K562 (cell line): ENCODE measurements at regions not wholly inside any gene's neighbourhood (a gene's known extent, or its start where the extent isn't known, plus 50 kb on each side); places are given as distances from the start of the nearest gene placed in this dataset.

Source experiments
- ASH1L ChIP-seq: fragments of 450-650 bp; IDR thresholded peaks from 2 replicates; pipeline ENCODE4 v1.6.1; 2018; ENCODE audit warnings: borderline replicate concordance, mild to moderate bottlenecking, low read depth; ENCODE audit not compliant: partially characterized antibody
- BDP1 ChIP-seq: IDR thresholded peaks from 3 replicates; pipeline ENCODE4 v1.6.1; 2011; ENCODE audit not compliant: insufficient read length, insufficient read depth
- DDX20 ChIP-seq: fragments of 450-650 bp; IDR thresholded peaks from 2 replicates; pipeline ENCODE4 v1.6.1; 2016; ENCODE audit warnings: missing genetic modification characterization, low read depth, mild to moderate bottlenecking, missing compliant biosample characterization, moderate library complexity
- HLTF ChIP-seq: fragments of 450-650 bp; IDR thresholded peaks from 2 replicates; pipeline ENCODE4 v1.6.1; 2016
- LARP7 ChIP-seq: fragments of 450-650 bp; IDR thresholded peaks from 2 replicates; pipeline ENCODE4 v1.6.1; 2016
- MTA1 ChIP-seq: fragments of 450-650 bp; IDR thresholded peaks from 2 replicates; pipeline ENCODE4 v1.6.1; 2017; ENCODE audit warnings: borderline replicate concordance
- RAD21 ChIP-seq, 2 experiments: fragments of 250-450 bp in 1 of 2; fragments of 450-650 bp in 1 of 2; sonication (Bioruptor Pico) in 1 of 2; formaldehyde crosslinking in 1 of 2; IDR thresholded peaks in 1 of 2; conservative IDR thresholded peaks in 1 of 2; 2 replicates each; pipeline versions ENCODE4 v1.4.0 to v1.8.0; 2020 to 2022; ENCODE audit warnings: mild to moderate bottlenecking in 2 of 2, moderate library complexity in 1 of 2
- RB1 ChIP-seq: fragments of 450-650 bp; IDR thresholded peaks from 2 replicates; pipeline ENCODE4 v1.6.1; 2017; ENCODE audit warnings: low read depth, mild to moderate bottlenecking
- RBM17 ChIP-seq: fragments of 200-400 bp; formaldehyde crosslinking; IDR thresholded peaks from 2 replicates; pipeline ENCODE4 v1.6.1; 2017; ENCODE audit warnings: low read depth, mild to moderate bottlenecking, low read length, borderline replicate concordance
- RBM25 ChIP-seq: fragments of 200-400 bp; formaldehyde crosslinking; IDR thresholded peaks from 2 replicates; pipeline ENCODE4 v1.6.1; 2018; ENCODE audit warnings: low read length, low read depth, moderate library complexity; ENCODE audit not compliant: severe bottlenecking
- SMARCA4 ChIP-seq: fragments of 450-650 bp; IDR thresholded peaks from 2 replicates; pipeline ENCODE4 v1.6.1; 2016
- ZNF175 ChIP-seq: fragments of 200-800 bp; sonication (Bioruptor generic); IDR thresholded peaks from 2 replicates; pipeline ENCODE4 v1.6.1; 2016; ENCODE audit warnings: low read depth, mild to moderate bottlenecking, missing genetic modification characterization, missing compliant biosample characterization
- ZNF274 ChIP-seq: IDR thresholded peaks from 2 replicates; pipeline ENCODE4 v1.6.1; 2011; ENCODE audit warnings: low read depth, mild to moderate bottlenecking, low read length, moderate library complexity, borderline replicate concordance
- ZNF384 ChIP-seq: IDR thresholded peaks from 2 replicates; pipeline ENCODE4 v1.6.1; 2012; ENCODE audit warnings: low read depth, low read length, improper control_type of control experiment
- ZNF696 ChIP-seq: fragments of 250-450 bp; sonication (Bioruptor Pico); conservative IDR thresholded peaks from 2 replicates; pipeline ENCODE4 v1.4.0; 2020; ENCODE audit warnings: mild to moderate bottlenecking, moderate library complexity
- TF ChIP-seq, protein P1 (sequence below), 2 experiments: fragments of 450-650 bp; IDR thresholded peaks; 2 replicates each; pipeline ENCODE4 v1.6.1; 2016
- TF ChIP-seq, protein P2 (sequence below), 3 experiments: IDR thresholded peaks in 2 of 3; conservative IDR thresholded peaks in 1 of 3; 2 replicates each; pipeline ENCODE4 v1.5.1; 2011 to 2012; ENCODE audit warnings: low read length in 3 of 3, mild to moderate bottlenecking in 3 of 3, control low read depth in 2 of 3, improper control_type of control experiment in 1 of 3, inconsistent platforms in 1 of 3, low read depth in 1 of 3, mixed read lengths in 1 of 3, moderate library complexity in 1 of 3; ENCODE audit not compliant: insufficient read depth in 2 of 3
- TF ChIP-seq, protein P3 (sequence below): fragments of 450-650 bp; IDR thresholded peaks from 2 replicates; pipeline ENCODE4 v1.6.1; 2016; ENCODE audit warnings: low read depth

DNA sequence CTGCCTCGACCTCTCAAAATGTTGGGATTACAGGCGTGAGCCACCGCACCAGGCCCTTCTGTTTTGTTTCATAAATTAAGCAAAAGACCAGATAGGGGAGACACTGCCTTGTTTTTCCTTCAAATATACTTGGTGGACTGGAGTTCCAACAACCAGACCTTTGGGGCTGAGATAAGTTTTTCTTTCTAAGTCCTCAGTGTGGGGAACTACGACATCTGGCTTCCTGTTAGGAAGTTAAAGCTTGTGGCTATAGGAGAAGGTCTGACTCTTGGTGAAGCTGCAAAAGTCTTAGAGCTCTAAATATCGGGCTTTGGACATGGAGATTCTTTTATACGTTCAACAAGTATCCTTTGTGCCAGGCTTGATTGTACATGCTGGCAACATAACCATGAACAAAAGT is 64.1 kb upstream of the EED start (continued):
- TF ChIP-seq, protein P1, sequence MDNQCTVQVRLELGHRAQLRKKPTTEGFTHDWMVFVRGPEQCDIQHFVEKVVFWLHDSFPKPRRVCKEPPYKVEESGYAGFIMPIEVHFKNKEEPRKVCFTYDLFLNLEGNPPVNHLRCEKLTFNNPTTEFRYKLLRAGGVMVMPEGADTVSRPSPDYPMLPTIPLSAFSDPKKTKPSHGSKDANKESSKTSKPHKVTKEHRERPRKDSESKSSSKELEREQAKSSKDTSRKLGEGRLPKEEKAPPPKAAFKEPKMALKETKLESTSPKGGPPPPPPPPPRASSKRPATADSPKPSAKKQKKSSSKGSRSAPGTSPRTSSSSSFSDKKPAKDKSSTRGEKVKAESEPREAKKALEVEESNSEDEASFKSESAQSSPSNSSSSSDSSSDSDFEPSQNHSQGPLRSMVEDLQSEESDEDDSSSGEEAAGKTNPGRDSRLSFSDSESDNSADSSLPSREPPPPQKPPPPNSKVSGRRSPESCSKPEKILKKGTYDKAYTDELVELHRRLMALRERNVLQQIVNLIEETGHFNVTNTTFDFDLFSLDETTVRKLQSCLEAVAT (IDR thresholded peaks at IDR 0.05) = no peak
- TF ChIP-seq ASH1L = no peak
- TF ChIP-seq SMARCA4 = 0 out of 2 replicates have a peak, but pooled peaks have one; percentile 10
- TF ChIP-seq RAD21 (CRISPR knock-in tag; conservative IDR thresholded peaks at IDR 0.05 in 1 of 2, IDR thresholded peaks at IDR 0.05 in 1 of 2) = peak; percentile 44 to 52
- no peak for TF ChIP-seq LARP7
- TF ChIP-seq BDP1 = no peak
- no peak for TF ChIP-seq ZNF696
- no peak for TF ChIP-seq RBM17
- no peak for TF ChIP-seq HLTF
- no peak for TF ChIP-seq RBM25
- TF ChIP-seq ZNF384 = no peak
- peak; percentile 15; the same call in 1 of the 2 replicates for TF ChIP-seq DDX20
- TF ChIP-seq, protein P2, sequence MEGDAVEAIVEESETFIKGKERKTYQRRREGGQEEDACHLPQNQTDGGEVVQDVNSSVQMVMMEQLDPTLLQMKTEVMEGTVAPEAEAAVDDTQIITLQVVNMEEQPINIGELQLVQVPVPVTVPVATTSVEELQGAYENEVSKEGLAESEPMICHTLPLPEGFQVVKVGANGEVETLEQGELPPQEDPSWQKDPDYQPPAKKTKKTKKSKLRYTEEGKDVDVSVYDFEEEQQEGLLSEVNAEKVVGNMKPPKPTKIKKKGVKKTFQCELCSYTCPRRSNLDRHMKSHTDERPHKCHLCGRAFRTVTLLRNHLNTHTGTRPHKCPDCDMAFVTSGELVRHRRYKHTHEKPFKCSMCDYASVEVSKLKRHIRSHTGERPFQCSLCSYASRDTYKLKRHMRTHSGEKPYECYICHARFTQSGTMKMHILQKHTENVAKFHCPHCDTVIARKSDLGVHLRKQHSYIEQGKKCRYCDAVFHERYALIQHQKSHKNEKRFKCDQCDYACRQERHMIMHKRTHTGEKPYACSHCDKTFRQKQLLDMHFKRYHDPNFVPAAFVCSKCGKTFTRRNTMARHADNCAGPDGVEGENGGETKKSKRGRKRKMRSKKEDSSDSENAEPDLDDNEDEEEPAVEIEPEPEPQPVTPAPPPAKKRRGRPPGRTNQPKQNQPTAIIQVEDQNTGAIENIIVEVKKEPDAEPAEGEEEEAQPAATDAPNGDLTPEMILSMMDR (IDR thresholded peaks at IDR 0.05 in 2 of 3, conservative IDR thresholded peaks at IDR 0.05 in 1 of 3; ENCODE audit: insufficient read depth in 2 of 3, low read depth in 1 of 3, low read length in 3 of 3) = no peak; a peak in 1 of 6 replicates
- TF ChIP-seq, protein P3, sequence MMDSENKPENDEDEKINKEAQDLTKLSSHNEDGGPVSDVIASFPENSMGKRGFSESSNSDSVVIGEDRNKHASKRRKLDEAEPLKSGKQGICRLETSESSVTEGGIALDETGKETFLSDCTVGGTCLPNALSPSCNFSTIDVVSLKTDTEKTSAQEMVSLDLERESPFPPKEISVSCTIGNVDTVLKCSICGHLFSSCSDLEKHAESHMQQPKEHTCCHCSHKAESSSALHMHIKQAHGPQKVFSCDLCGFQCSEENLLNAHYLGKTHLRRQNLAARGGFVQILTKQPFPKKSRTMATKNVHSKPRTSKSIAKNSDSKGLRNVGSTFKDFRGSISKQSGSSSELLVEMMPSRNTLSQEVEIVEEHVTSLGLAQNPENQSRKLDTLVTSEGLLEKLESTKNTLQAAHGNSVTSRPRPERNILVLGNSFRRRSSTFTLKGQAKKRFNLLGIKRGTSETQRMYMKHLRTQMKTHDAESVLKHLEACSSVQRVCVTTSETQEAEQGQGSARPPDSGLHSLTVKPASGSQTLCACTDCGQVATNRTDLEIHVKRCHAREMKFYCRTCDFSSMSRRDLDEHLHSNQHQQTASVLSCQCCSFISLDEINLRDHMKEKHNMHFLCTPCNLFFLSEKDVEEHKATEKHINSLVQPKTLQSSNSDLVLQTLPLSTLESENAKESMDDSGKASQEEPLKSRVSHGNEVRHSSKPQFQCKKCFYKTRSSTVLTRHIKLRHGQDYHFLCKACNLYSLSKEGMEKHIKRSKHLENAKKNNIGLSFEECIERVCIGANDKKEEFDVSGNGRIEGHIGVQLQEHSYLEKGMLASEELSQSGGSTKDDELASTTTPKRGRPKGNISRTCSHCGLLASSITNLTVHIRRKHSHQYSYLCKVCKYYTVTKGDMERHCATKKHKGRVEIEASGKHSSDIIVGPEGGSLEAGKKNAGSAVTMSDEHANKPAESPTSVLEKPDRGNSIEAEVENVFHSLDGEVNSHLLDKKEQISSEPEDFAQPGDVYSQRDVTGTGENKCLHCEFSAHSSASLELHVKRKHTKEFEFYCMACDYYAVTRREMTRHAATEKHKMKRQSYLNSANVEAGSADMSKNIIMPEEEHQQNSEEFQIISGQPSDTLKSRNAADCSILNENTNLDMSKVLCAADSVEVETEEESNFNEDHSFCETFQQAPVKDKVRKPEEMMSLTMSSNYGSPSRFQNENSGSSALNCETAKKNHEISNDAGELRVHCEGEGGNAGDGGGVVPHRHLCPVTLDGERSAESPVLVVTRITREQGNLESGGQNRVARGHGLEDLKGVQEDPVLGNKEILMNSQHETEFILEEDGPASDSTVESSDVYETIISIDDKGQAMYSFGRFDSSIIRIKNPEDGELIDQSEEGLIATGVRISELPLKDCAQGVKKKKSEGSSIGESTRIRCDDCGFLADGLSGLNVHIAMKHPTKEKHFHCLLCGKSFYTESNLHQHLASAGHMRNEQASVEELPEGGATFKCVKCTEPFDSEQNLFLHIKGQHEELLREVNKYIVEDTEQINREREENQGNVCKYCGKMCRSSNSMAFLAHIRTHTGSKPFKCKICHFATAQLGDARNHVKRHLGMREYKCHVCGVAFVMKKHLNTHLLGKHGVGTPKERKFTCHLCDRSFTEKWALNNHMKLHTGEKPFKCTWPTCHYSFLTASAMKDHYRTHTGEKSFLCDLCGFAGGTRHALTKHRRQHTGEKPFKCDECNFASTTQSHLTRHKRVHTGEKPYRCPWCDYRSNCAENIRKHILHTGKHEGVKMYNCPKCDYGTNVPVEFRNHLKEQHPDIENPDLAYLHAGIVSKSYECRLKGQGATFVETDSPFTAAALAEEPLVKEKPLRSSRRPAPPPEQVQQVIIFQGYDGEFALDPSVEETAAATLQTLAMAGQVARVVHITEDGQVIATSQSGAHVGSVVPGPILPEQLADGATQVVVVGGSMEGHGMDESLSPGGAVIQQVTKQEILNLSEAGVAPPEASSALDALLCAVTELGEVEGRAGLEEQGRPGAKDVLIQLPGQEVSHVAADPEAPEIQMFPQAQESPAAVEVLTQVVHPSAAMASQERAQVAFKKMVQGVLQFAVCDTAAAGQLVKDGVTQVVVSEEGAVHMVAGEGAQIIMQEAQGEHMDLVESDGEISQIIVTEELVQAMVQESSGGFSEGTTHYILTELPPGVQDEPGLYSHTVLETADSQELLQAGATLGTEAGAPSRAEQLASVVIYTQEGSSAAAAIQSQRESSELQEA = no peak
- no peak for TF ChIP-seq MTA1
- TF ChIP-seq ZNF274 = no peak
- TF ChIP-seq ZNF175 (CRISPR knock-in tag) = 0 out of 2 replicates have a peak, but pooled peaks have one; percentile 7
- 0 out of 2 replicates have a peak, but pooled peaks have one; percentile 30 for TF ChIP-seq RB1
